GM21390 (cell line): ENCODE measurements at regions not wholly inside any gene's neighbourhood (a gene's known extent, or its start where the extent isn't known, plus 50 kb on each side); places are given as distances from the start of the nearest gene placed in this dataset.

Source experiments
- ATAC-seq: cut with Tn5 transposase; IDR thresholded peaks from one replicate; pipeline ENCODE4 v1.9.1; 2021; ENCODE audit not compliant: unreplicated experiment

DNA sequence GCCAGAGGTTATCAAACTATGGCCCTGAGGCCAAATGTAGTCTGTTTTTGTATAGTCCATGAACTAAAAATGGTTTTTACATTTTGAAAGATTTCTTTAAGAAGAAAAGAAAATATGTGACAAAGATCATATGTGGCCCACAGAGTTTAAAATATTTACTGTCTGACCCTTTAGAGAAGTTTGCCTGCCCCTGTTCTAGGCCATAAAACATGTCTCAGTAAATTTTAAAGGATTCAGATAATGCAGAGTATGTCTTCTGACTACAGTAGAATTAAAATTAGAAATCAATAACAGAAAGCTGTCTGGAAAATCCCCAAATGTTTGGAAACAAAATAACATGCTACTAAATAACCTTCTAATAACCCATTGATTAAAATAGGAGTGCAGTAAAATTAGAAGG, 86.3 kb downstream of the KCNRG start:
- no peak for ATAC-seq

DNA sequence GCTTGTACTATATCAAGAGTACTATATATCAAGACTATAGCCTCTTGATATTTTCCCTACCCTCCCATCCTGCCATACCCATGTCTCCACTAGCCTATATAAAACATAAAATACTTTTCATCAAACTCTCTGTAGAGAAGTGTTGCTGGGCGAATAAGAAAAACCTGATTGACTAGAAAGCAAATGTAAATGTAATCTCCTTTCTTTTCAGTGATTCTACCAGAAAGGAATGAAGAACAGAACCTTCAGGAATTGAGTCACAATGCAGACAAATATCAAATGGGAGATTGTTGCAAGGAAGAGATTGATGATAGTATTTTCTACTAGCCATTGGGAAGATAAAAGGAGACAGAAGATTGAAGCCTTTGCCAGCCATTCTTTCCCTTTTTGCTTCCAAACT, 89.2 kb downstream of the KCNRG start:
- ATAC-seq: no peak

DNA sequence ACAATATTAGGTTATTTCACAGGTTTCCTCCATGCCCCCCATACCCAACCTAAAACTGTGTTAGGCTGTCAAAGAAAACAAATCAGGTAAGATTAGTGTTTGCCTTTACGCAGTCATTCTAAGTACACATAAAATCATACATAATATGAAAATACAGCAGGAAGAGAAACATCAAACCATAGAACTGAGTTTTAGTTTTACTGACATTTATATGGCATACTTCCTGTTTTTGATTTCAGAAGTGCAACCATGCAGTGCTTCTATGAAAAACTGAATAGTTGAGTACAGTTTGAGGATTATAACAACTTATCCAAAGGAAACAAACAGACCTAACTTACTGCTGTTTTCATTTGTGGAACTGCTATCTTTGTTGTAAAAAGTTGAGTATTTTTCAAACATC, 91.3 kb downstream of the KCNRG start:
- peak; percentile 93 for ATAC-seq

DNA sequence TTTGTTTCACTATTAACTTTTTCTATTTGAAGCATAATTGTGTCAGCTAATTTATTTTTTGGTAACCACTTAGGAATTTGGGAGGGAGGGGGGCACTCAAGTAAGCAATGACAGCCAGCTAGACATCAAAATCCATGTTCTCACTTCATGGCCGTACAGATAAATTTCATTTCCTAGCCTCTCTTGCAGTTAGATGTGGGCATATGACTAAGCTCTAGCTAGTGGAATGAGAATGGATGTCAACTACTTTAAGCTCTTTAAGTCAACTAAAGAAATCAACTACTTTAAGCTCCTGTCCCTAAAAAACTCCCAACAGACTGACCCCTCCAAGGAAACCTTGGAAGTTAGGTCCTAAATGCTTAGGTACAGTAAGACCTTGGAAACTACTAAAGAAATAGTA, 92.0 kb downstream of the KCNRG start:
- ATAC-seq: no peak

DNA sequence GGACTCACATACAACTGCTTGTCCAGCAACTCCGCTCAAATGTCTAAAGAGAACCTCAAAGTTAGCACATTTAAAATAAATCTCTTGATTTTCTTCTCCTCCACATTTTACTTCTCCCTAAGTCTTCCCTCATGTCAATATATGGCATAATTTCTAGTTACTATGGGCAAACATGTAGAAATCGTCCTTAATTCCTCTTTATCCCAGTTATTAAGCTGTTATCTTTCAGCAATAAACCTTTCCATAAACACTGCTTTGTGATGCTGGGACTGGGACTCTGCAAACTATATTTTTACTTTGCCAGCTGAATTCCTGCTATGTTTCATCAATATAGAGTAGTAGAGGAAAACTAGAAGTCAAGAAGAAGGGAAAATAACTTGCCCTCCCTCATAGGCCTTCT, 99.7 kb downstream of the KCNRG start:
- no peak for ATAC-seq

DNA sequence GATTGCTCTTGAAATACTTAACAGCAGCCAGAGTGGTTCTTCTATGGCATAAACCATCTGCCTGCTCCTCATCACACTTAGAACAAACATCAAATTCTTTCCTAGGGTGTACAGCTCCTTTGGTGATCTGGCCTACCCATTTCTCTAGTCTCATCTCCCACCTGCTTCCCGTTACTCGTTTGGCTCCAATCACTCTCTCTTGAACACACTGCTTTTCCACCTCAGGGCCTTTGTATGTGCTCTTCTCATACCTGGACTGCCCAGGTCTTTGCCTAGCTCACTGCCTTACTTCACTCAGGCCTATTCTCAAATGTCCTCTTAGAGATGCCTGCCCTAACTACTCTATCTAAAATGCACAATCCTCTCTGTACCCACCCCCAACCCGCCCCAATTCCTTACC, 100.5 kb downstream of the KCNRG start:
- ATAC-seq: no peak

DNA sequence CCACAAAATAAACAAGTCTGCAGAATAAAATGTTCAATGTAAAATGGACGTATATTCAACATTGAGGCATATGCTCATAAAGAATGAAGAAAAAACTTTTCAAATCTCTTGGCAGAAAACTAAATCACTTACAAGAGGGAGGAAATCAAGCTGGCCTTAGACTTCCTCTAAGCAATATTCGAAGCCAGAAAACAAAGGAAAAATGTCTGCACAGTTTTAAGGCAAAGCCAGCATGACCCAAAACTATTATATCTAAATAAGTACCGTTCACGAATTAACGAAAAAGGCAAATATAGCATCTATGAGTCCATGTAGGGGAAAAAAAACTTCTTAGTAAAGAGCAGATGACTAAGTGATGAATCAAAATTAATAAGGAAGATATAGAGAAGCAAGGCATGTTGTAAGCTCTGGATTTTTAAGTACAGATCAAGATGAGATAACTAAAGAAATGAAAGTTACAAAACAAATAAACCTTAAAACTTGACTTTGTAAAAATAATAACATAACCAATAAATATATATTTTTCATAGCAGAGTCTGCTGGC, 101.3 kb downstream of the KCNRG start:
- ATAC-seq: no peak

DNA sequence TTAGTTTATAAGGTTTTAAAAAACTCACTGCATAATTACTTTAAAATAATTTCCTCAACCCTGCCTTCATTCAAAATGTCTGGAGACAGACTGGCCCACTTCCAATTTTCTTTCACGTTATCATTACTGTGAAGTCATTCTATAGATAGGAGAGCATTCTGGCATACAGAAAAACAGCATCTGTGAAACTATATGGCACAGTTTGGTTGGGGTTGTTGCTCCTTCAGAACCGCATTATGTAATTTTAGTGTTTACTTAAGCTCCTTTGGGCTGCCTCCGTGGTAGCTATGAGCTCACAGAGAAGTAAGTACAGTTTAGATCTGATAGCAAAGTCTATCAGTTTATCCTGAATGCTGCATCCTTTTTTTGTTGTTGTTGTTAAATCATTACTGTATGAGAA, 104.3 kb downstream of the KCNRG start:
- ATAC-seq: no peak

DNA sequence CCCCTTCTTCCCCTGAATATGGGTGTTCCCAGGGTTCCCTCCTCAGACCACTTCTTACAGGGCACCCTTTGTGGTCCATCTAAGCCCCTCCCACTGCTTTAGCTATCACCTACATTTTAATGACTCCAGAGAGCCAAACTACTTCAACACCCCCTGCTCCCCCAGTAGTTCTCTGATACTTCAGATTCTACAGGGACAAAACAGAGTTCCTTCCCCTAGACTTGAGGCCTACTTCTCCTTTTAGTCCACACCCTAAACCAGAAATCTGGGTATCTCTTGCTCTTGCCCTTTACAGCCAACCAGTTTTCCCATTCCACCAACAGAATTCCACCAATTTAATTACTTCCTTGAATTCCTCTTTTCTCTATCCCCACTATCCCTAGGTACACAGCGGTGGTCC, 107.2 kb downstream of the KCNRG start:
- ATAC-seq: no peak

DNA sequence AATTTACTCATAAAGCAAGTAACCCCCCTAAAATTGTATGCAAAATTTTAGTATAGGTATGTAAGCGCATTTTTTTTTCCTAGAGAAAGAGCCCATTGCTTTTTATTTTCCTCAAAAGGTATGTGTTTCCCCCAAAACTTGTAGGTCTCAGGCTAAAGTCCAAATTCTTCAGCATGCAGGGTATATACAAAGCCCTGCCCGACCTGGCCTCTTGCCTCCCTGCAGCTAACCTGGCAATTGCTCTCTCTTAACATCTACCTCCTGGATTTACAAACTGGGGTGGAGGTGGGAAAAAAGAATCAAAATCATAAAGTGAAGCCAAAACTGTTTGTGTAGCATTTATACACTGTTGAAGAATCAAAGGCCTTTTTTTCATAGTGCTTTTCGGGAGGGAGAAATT, 107.8 kb downstream of the KCNRG start:
- no peak for ATAC-seq

DNA sequence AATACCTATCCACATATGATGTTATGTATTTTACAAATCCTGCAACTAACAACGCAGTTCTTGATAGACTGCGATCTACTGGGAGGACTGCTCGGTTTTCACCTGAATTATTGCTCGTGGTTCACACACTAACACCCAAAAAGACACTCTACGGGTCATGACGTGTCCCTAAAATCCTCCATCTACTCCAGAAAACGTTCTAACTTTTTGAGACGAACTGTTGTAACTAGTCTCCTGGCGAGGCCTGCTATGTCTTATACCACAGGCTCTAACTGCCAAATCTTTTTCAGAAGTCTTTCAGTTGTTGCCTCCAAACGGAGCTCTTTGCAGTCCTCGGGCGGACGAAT, 108.2 kb downstream of the KCNRG start:
- ATAC-seq: no peak

DNA sequence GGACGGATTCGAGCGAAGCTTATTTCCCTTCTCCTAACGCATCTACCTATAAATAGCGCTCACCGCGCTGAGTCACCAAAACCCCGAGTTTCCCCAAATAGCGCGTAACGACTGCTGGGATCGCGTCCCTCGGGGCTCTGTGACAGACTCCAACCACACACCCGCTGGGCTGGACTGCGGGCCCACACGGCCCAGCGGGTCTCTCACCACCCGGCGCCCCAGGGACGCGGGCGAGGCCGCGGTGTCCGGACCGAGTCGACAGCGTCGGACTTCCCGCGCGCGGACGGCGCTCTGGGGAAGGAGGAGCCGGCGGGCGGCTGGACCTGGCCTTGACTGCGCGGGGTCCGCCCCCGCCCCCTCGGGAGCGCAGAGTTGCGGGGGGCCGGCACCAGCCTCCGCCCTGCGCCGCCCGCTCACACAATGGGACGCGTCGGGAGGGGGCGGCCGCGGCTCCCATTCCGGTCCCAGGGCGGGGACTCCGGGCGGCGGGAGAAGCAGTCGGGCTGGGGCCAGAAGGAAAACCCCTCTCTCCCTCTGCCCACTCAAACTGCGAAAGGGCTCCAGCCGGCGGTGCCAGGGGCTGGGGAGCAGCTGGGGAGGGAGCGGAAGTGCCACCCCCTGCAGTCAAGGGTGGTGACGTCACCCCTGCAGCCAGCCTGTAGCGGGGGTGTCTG, 108.8 kb downstream of the KCNRG start:
- ATAC-seq: peak; percentile 66

DNA sequence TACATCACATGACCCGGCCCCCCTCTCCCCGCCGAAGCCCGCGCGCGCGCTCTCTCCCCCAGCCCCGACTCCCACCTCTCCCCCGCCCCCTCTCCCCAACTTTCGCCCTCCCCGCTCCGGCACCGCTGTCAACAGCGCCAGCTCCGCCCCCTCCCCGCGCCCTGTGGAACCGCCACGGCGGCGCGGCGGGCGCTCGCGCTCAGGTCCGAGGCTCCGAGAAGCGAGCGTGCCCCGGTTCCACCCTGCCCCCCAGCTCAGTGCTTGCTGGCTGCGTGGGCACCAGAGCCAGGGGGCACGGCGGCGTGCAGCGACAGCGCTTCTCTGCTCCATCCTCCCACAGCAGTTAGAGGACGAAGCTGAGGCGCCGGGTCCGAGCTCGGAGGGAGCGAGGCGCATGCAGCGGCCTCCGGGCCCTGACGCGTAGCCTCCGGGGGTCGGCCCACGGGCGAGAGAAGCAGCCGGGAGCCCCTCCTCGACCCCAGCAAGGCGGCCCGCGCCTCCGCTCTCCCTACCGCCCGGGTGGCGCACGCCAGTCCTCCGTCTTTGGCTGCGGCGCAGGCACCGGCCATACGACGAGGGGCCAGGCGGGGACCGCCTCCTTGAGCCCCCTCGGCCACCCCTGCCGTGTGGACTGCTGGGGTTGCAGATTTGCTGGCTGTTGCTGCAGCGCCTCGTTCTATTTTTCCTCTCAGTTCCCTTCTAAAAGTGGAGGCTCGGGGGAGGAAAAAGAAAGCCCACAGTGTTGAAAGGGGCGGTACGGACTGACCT, 109.5 kb downstream of the KCNRG start:
- ATAC-seq: peak; percentile 31

DNA sequence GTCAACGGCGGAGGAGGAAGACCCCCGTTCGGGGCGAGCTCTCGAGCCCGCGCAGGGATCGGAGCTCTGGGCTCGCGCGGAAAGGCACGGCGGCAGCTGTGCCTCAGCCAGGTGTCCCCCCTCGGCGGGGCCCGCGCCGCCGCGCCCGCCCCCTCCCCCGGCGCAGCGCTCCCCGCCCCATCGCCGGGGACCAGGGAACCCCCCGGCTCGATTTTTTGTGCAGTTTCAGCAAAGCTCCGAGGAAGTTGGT, 110.0 kb downstream of the KCNRG start:
- peak; percentile 11 for ATAC-seq

DNA sequence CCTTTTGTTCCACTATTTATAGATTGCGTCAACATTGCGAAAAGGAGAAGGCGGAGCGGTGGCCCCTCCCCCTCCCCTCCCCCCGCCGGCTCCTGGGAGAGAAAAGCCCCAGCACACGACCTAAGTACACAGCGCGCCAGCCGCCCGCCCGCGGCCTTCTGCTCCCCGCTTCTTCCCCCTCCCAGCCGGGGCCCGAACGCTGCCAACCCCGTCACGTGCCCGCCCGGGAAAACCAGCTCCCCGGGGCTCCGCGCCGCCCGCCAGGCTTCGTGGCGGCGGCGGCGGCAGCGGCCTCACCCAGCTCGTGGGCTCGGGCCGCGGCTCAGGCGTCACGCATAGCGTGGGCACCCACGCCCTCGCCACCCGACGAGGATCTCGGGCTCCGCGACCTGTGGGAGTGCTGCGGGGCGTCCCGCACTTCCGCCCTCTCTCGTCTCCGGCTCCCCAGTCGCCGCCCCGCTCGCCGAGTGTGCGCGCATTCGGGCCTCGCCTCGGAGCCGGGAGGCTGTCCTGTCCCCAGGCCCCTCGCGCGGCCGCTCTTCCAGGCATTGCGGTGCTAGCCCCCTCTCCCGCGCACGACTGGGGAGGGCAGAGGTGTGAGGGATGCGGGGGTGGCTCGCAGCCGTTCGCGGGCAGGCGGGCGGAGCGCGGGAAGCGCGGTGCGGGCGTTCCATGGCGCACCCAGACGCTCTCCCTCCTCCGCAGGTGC, 110.5 kb downstream of the KCNRG start:
- ATAC-seq: peak; percentile 11

DNA sequence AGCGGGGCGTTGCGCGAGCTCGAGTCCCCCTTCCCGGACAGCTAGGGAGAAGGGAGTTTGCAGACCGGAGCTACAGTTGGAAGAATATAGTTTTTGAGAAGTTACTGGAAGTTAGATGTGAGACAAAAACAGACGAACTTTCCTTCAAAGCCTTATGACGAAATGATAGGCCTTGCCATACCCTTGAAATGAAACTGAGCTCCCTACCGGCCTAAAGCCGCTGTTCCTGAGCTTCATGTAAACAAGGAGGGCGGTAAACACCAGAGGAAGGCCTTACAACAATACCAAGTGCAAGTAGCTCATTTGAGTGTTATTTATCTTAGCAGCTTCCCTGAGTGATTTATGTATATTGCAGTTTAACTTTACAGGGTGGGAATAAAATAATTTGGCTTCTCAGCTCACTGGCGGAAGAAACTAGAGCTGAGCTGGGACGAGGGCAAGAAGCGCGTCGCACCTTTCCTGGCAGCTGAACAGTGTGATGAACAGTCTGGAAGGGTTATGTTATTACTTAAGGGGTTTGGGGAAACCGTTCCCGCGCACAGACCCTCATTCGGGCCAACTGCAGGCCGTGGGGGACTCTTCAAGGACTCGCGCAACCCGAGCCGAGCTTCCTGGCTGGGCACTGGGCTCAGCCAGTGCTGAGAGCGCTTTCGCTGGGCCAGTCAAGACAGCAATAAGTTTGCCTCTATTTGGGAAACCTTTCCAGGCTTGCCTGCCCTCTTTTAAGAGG, 111.2 kb downstream of the KCNRG start:
- ATAC-seq: no peak

DNA sequence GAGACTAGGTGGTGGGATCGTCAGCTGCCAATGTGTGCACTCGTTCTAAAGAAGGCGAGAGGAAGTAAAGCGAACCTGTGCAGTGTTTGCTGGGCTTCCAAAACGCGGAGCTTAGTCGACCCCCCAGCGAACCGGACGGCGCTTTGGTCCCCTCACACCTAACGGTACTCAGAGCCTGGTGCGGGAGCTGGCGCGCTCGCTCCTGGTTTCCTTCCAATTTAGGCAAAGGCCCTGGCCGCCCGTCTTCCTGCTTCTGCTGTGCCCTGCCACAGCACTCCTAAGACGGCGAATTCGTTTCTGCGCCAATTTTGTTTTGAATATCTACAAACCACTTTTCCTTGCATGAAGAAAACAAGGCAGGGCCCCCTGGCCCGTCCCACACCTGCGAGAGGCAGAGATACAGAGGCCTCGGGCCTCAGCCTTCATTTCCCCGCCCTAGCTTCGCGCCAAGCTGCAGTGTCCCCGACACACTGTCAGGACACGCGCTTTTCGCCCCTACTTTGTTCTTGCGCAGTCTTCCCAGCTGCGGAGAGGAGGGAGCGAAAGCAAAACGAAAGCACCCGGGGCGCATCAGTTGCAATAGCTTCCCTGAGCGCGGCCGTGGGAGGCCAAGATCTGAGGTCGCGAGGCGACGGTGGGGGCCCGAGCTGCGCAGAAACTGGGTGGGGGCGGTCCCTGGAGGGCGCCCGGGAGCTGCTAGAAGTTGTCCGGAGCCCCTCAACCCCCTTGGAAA, 111.9 kb downstream of the KCNRG start:
- no peak for ATAC-seq

DNA sequence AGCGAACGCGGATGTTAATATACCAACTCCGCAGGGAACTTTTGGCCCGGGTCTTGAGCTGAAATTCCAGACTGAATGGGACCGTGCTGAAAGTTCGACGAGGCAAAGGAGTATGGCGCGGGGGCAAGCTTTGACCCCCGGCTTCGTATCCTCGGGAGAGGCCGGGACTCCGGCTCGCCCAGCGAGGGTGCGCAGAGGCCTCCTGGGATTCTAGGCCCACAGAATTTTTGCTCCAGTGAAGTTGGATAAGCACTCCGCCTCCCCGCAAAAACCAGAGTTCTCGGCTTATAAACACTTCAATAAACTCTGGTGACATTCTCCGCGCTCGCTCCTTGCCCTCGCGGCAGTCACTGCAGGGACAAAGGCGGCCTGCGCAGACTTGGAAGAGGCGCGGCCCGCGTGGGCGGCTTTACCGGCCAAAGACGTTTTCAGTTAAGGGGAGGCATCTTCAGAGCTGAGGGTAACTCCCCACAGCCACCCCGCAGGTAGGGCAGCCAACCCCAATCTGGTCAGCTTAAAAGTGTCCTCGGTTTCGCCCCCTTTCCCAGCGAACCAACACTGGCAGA, 112.6 kb downstream of the KCNRG start:
- ATAC-seq: no peak

DNA sequence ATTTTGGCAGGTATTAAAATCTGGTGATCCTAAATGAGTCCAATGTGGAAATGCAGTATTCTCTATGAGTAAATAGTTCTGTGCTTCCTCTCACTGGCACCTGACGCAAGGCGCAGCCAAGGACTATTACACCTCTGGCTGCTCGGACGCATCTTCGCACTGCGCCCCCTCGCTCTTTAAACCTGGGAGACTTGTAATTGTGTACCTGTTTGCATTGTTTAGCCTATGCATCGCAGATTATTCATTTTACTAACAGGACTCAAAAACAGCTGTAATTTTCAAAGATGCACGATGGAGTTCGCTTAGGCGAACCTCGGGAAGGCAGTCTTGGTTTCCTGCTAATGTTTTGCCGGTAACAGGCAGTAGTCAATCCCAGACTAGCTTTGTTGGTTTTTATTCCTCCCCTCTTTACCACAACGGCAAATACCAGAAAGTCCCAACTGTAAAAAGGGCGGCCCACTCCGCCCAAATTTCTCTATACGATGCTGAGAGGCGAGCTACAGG, 113.2 kb downstream of the KCNRG start:
- no peak for ATAC-seq

DNA sequence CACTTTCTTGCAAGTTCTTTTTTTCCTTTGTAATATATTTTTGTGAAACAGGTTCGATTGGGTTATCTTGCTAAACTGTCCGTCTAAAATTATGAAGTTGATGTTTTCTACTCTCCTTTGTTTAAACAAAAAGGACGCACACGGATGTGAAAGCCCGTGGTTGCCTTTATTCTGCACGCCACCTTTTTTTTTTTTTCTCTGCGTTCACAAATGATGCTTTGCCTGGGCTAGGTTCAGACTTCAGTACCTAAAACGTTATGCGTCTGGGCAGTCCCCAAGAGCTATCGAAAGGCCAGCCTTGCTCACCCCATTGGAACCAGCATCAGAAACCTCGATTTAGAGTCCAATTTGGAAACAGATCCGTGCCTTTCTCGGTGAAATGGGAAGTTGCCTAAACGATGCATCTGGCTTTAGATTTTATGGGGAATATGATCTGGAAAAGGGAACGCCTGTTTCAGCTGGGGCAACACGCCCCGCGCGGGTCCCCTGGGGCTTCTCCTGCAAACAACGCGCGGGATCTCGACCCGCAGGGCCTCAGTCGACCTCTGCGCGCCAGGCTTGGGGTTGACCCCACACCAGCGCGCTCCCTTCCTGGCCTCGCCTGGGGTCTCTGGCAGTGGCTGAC, 113.9 kb downstream of the KCNRG start:
- no peak for ATAC-seq
